Stimulated activated CD4-positive, alpha-beta T cell treated with anti-CD3 and anti-CD28 coated beads, Interleukin-15, amount 100 ng/mL, for 24 hours (primary cell): ENCODE measurements at regions not wholly inside any gene's neighbourhood (a gene's known extent, or its start where the extent isn't known, plus 50 kb on each side); places are given as distances from the start of the nearest gene placed in this dataset.
"Not testable (repeated sequence)": the region's sequence is repeated elsewhere in the genome, so short reads cannot be mapped to it uniquely, and the experiment has no call there.

Source experiments
- DNase-seq: peaks from one replicate; pipeline ENCODE4 v3.0.0-alpha.2; 2020

- DNase-seq, result no peak
Measured at GRCh38 chr1:65064981-65065380, 83.0 kb upstream of the AK4 start.

DNA sequence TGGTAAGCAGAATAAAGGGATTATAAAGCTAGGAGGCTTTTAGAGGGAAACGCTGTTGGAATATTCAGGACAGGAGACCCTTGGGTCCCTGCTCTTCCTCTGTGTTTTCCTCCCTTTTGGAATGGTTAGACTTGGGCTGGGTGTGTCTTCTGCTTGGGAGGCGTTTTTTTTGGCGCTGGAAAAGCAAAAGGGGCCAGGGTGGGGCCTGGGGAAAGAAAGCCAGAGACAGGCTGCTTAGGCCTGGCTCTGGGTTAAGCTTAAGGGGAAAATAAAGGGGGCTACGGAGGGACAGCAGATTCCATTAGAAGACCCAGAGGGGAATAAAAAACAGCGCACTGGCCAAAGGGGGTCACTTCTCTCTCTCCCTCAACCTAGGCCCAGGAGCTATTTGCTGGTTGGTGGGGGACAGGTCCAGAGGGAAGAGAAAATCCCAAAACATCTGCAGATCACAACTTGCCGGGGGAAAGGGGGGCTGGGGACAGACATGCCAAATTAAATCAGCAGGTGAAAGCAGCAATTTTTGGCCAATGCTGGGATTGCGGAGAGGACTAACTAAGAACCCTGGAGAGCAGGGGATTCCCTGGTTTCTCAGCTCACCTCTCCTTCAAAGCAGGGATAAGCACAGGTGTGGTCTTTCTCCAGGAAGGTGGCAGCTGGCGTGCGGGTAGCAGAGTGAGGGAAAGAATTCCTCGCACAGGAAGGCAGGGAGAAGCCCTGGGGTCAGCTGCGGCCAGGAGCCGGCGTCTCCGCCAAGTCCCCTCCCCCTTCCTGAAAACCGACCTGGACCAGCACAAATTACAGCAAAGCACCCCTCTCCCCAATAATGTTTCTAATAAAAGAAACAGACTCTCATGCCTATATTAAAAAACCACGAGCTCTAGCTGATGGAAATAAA is 82.2 kb upstream of the AK4 start:
- no peak for DNase-seq

GRCh38 chr1:65066419-65066765 is 81.6 kb upstream of the AK4 start:
- DNase-seq, result no peak

GRCh38 chr1:65066766-65067490 is 81.1 kb upstream of the AK4 start:
- peak; percentile 82 for DNase-seq

DNA sequence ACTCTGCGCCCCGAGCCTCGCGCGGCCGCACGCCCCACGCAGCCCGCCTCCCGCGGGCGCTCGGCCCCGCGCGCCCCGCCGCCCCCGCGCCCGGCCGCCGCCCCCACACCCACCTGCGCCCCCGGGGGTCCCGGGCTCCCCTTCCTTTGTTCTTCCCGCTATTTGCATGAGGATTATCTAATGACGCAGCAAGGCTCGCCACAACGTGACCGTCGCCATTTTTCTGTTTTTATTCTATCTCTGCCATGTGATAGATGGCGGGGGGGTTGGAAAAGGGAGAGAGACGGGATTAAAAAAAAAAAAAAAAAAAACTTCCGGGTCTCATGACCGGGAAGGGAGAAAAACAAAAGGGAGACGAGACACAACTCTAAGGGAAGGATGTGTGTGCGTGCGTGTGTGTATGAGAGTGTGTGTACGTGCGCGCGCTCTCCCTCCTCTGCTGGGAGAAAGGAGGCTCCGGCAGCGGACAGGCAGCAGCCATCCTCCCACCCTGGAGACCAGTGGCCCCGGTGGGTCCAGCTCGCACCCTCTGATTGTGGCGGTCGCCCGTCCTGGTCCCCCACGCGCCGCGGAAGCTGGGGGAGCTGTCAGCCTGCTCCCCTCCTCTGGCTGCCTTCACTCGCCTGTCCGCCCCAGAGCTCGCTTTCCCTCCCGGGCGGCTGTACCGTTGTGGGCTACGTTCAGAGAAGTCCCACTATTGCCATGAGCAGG is 80.4 kb upstream of the AK4 start:
- peak; percentile 62 for DNase-seq

- peak; percentile 36 for DNase-seq
Measured at GRCh38 chr1:65068202-65069010, 79.6 kb upstream of the AK4 start.

- peak; percentile 68 for DNase-seq
Measured at GRCh38 chr1:65069011-65069565, 78.9 kb upstream of the AK4 start.

DNA sequence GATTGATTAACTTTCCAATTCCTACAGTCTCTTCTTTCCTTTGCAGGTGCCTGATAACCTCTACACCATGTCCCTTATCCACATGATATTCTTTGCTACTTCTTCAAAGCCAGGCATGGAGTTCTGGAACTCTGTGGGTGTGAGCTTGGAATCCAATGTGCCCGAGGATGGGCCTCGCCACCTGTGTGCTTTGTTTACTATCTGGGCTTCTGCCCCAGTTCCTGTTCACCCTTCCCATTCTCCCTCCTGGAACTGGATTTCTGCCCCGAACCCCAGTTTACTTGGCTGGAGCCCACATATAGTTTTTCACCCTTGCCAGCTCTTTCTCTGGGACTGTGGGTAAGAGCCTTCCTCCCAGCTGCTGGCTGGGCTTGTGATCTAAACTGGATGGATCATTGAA is 75.2 kb upstream of the AK4 start:
- no peak for DNase-seq

DNA sequence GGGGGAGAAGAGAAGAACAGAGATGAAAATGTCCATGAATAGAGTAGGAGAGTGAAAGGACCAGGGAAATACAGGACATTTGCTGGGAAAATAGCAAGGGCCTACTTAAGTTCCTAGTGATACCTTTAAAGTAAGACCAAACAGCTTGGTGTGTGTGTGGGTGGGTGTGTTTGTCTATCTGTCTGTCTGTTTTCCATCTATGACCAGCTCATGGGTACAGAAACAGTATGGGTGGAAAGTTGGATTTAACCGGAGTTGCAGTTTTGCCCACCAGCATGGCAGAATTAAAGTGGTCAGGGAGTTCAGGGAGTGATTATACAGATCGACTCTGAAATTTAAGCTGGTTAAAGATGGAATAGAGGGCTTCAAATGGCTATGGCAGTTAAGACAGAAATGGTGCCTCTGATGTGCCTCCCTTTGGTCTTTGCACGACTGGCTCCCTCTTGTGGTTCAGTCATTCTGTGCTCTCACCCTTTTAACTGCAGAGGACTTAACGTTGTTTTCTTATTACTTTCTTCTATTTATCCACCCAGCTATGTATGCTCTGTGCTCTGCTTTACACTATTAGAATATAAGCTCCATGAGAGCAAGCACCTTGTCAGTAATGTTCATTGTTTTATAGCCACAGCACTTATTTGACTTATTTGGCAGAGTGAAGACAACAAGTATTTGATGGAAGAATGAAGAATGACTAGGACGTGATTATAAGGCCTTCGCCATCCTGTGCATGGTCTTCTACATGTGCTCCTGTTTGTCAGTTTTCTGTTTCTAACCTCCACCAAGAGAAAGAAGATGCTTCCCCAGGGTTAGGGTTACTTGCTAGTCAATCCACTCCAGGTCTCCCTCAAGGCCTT is 72.7 kb upstream of the AK4 start:
- peak; percentile 65 for DNase-seq

DNA sequence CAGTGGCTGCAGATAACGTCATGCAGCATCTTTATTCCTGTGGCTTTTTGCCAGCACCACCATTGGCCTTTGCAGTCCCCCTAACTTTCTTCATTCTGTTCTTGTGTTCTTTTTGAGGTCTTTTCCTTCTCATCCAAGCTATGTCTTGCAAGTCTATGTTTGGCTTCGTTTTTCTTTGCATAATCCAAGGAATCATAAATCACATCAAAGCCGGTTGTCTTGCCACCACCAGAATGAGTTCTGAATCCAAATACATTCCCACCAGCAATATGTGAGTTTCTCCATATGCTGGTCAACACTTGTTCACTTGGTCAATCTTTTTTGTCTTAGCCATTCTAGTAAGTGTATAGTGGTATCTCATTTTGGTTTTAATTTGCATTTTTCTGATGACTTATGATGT is 70.6 kb upstream of the AK4 start:
- no peak for DNase-seq

GRCh38 chr1:65079941-65080340 is 68.1 kb upstream of the AK4 start:
- DNase-seq, result no peak

DNA sequence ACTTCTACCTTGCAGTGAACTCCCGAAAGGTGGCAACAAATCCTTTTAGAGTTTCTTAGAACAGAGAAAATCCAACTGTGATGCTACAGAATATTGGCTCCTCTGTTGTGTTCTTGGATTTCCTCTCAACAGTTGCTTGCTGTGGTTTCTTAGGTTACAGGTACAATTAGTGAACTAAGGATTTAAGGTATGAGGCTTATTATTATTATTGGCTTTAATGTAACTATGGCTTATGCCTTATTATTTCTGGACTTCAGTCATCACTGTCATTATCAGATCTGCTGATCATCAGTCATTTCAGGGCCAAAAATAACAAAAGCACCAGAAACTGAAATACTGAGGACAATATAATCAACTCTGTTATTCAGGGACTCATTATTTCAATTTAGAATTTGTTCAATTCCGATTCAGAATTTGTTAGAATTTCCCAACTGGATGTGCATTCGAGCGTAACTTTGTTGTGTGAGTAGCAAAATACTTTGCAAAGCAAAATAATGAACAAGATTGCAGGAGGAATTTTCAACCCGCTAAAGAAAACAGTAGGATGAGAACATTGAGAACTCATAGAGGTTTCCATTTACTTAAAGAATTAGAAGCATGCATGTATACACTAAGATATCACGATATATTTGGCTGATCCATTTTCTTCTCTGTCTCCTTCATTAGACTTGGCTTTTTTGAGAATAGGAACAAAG is 65.5 kb upstream of the AK4 start:
- DNase-seq, result no peak

DNA sequence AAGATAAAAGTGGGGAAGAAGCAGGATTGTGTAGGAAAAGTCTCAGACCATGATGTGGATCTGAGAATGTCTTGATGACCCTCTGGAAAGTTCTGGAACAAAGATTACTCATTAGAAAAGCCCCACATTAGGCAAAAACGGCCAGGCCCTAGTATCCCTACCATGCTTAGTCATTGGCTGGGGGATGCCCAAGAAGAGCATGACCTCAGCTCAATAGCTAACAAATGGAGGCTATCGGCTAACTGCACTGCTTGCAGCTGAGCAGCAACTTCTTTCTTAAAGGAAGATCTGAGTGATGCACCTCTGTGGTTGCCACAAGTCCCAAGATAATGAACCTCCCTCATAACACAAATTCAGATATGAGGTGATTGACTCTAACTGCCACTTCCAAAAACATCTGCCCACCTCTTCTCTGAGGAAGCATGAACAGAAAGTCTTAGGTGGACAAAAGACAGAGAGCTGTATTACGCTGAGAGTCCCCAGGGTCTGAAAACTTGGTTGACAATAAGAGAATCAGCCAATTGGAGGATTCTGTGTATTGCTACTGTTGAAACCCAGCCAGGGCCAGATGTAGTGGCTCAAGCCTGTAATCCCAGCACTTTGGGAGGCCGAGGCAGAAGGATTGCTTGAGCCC is 64.6 kb upstream of the AK4 start:
- DNase-seq, result no peak

DNA sequence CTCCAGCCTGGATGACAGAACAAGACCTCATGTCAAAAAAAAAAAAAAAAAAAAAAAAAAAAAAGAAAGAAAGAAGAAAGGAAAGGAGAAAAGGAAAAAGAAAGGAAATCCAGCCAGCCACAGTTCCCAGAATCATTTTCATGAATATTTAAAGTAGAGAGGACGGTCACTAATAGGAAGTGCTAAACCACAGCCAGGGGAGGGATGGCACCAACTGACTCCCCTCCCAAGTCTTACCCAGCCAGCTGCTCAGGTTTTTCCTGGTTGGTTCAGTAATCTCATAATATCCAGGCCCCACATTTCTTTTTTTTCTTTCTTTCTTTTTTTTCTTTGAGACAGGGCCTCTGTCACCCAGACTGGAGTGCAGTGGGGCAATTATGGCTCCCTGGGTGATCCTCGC is 63.9 kb upstream of the AK4 start:
- DNase-seq, result no peak

GRCh38 chr1:65087519-65087918 is 60.5 kb upstream of the AK4 start:
- not testable (repeated sequence) for DNase-seq

DNA sequence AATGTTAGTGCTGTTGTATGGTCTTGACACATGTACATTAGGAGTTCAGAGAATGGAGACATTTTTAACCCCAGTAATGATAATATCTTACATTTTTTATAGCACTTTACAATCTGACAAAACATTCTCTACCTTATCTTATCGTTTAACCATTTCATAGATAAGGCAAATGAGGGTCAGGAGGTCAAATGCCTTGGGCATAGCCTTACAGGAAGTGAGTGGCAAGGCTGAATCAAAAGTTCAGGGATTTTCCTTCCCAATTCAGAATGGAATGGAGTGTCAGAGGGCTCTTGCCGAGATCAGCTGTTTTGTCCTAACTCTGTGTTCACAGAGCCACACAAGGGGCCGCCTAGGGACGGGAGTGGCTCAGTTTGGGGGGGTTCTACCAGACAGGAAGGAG is 57.6 kb upstream of the AK4 start:
- no peak for DNase-seq

- DNase-seq, result no peak
Measured at GRCh38 chr1:65092691-65093090, 55.3 kb upstream of the AK4 start.

DNA sequence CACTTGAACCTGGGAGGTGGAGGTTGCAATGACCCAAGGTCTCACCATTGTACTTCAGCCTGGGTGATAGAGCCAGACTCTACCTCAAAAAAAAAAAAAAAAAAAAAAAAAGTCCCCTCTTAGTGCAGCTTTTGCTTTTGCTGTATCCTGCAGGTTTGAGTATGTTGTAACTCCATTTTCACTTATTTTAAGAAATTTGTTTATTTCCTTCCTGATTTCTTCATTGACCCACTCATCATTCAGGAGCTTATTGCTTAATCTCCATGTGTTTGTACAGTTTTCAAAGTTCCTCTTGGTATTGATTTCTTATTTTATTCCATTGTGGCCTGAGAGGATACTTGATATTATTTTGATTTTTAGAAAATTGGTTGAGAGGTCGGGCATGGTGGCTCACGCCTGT is 50.9 kb upstream of the AK4 start:
- DNase-seq, result no peak
